ENCODE measurements at regions not wholly inside any gene's neighbourhood (a gene's known extent, or its start where the extent isn't known, plus 50 kb on each side); places are given as distances from the start of the nearest gene placed in this dataset.

DNA sequence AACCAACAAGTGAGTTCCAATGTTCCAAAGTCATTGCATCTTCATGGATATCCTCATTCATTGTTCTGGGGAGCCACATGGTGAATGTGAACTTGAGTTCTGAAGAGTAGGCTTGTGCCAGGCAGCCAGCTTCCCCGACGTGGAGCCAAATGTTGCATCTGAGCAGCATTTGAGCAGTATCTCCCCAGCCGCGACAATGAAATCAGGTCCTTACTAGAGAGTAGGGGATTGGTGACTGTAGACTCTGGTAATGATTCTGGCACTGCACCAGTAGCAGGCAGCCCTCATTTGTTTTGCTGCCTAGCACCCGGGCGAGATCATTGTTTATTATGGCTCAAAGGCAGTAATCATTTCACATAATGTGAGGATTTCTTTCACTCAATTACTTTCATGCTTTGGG, 451.4 kb upstream of the C9orf72 start:
- no peak for DNase-seq (ENCODE audit: low spot score)

DNA sequence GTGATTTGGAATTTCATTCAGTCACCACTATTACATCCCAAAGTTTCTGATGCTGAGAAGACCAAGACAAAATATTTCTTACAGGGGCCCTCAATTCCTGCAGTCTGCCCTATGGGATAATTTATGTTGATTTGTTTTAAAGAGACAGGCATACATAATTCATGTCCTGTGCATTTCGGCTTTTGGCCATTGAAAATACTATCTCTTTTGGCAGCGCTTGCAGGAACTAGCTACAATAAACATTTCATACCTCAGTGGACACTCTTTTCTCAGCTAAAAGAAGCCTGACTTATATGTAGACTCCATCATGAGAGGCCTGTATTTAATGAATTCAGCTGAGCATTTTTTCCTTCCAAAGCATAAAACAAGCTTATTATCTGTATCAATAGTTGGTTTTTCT, 451.9 kb upstream of the C9orf72 start:
- no peak for DNase-seq (ENCODE audit: low spot score)

GRCh38 chr9:28031521-28032267, 458.4 kb upstream of the C9orf72 start:
- DNase-seq (ENCODE audit: low spot score): no peak

DNA sequence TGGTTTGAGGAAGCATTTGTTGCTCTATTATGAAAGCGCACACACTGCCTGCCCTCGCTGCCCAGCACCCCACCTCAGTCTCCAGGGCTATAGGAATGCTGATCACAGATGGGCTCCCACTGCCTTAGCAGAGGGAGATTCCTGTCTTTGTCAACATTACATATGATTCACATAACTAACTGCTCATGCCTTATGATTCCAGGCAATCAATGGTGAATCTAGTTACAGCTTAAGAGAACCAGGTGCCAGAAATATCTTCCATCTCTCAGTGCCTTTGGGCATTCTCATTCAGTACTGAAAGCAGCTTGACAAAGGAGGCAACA, 458.9 kb upstream of the C9orf72 start:
- DNase-seq (ENCODE audit: low spot score): no peak

- no peak for DNase-seq (ENCODE audit: low spot score)
These were observed 461.0 kb upstream of the C9orf72 start for GRCh38 chr9:28034242-28034641.

DNA sequence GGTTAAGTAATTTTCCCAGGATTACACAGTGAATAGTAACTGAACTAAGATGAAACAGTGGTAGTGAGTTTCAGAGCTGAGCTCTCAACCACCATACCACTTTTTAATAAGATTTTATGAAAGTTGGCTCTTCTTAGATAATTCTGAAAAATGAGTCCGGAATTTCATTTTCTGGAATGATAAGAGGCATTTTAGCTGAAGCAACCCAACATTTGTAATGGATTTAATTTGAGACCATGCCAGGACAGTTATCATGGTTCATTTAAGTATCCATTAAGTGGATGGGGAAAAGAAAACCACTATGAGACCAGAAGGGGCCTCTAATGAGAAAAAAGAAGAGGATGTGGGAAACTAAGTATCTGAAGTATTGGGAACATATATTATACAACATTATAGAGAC, 464.7 kb upstream of the C9orf72 start:
- DNase-seq (ENCODE audit: low spot score): no peak

DNA sequence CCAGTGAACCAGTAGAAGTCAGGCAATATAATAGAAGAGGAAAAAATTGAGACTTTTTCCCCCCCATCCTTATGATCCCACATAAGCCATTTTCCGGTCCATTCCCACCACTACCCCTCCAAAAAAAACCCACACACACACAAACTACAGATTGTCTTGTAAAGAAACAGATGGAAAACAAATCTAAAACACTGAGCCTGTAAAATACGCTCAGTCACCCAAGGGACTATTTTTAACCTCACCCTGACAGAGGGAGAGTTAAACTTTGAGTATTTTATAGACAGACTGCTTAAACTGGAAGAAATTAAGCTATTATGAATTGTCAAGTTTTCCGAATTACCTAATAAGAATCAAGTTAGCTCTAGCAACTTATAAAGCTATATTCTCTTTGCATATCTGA, 471.8 kb upstream of the C9orf72 start:
- DNase-seq (ENCODE audit: low spot score): no peak

- no peak for DNase-seq (ENCODE audit: low spot score)
These were observed 476.8 kb upstream of the C9orf72 start for GRCh38 chr9:28050046-28050445.

GRCh38 chr9:28050941-28051340, 477.7 kb upstream of the C9orf72 start:
- no peak for DNase-seq (ENCODE audit: low spot score)

DNA sequence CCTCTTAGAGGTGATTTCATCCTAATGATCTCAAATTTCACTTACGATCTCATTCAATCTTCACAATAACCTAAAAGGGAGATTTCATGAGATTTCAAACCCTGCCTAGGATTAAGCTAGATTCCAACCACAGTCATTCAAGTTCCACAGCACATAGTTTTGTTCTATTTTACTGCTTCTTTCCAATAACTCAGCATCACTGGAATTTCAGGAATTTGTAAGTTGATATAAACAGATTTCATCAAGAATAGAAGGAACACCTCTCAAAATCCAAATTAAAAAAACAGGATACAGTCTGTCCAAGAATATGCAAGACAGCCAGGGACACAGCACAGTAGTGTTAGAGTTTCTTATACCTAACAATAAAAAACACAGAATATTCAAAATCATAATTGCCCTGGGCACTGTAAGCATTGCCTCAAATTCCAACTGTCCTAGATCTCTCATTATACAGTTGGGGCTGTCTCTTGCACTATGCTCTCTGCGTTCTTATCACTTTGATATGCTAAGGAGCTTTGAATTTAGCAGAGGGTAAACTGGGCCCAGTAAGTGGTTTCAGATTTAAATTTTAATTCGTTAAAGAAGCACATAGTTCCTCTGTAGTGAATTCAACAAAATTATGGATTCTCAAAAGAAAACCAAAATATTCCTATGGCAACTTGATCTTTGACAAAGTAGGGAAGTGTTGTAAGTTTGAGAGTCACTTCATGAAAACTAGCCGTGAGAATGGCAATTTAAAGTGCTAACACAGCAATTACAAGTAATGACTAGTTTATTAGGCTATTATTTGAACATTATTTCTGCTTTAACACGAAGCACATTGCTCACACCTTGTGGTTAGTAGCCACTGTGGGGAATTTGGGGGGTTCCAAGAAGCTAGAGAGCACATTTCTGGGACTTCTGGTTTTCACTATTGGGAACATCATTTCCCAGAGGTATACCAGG, 478.6 kb upstream of the C9orf72 start:
- no peak for DNase-seq (ENCODE audit: low spot score)

GRCh38 chr9:28053096-28053777, 480.0 kb upstream of the C9orf72 start:
- no peak for DNase-seq (ENCODE audit: low spot score)

DNA sequence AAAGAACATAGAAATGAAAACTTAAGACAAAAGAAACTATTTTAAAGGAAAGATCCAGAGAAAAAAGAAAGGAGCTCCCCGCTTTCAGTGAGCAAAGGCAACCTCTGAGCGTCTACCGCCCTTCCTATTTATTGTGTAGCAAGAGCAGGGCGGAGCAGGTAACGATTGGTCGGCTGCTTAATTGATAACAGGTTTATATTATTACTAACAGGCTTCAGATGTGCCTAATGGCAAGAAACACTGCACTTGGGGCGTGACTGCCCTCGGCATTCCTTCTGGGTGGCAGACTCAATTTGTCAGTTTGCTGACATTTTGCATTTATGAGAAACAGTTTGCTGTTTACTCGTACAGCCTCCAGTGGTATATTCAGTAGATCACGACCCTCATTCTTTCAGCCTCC, 482.7 kb upstream of the C9orf72 start:
- DNase-seq (ENCODE audit: low spot score): no peak

DNA sequence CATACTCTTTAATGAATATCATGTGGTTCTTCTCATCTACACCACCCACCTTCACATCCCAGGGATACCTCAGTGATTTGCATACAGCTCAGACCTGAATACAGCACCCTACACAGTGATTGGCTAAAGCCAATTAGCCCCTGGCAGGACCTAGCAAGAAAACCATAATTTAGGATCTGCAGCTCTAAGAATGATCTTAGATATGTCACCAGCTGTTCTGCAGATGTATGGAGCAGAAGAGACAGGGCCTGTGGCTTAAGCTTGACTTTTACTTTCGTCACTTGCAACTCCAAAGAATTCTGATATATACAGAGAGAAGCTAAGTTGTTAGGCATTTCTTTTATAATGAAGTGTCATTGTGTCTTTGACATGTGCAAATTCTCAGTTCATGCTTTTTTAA, 483.2 kb upstream of the C9orf72 start:
- DNase-seq (ENCODE audit: low spot score): no peak

- DNase-seq (ENCODE audit: low spot score): no peak
These were observed 485.9 kb upstream of the C9orf72 start for GRCh38 chr9:28059192-28059591.

DNA sequence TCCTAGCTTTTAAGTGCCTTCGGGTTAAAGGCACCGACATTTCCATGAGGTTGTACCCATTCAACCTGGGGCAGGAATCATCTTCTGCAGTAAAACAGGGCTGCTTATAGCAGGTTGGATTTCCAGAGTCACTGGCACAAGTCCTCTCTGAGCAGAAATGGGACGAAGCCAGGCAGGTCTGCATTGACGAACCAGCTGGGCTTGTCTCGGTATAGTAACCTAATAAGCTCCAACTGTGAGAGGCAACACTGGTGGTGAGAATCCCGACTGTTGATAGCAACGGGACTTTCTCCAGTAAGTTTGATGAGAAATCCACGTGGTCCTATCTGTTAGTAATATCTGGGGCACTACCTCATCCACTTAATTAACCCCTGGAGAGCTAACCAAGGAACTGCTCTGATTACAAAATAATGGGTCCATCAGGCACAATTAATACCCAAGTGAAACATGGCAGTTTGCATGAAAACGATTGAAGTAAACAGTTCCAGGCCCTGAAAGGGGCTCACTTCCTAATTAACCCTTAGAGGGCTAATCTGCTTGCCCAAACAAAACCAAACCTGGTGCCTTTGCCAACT, 491.0 kb upstream of the C9orf72 start:
- DNase-seq (ENCODE audit: low spot score): no peak

DNA sequence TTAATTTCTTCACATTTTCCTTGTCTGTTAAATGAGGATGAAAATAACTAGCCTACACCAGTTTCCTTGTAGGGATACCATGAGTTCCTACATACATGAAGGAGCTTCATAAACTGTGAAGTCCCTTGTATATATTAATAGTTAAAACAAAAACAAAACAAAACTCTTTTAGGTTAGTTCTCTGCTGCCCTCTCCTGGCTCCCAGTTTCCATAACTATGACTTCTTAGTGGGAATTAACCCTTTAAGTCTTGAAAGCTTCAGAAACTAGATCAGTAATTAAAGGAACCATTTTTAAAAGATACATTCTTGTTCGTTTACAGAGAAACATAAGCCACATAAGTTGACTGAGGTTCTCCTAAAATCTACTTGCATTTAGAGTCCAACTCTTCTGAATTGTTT, 500.0 kb upstream of the C9orf72 start:
- DNase-seq (ENCODE audit: low spot score): peak; percentile 36

DNA sequence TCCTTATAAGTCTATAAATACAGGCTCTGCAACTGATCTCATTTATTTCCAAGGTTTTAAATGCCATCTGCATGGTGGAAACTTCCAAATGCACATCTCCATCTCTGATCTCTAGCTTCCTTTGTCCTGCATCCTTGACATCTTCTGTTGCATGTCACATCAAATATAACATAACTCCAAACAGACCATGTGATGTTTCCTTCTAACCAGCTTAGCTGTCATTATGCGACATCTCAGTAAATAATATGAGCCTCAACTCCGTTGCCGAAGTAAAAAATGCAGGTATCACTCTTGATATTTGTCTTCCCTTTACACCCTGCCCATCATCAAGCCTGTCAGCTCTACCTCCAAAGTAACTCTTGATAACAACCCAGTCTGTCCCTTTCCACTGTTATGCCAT, 506.4 kb upstream of the C9orf72 start:
- no peak for DNase-seq (ENCODE audit: low spot score)

DNA sequence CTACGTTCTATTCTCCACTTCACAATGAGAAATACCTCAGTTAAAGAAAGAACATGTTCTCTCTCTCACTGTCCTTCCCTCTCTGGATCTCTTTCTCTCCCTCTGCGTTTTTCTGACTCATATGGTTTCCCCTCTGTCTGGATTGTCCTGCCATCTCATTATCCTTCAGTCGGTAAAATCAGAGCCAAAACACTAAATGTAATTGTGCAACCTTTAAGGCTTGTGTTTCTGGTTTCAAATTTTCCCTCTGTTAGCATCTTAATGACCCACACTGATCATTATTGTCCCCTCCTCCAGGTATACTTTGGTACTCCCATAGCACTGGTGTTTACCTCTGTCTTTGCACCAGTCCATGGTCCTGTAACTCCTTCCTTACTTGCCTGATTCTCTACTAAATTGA, 509.4 kb upstream of the C9orf72 start:
- no peak for DNase-seq (ENCODE audit: low spot score)

- DNase-seq (ENCODE audit: low spot score): no peak
These were observed 513.6 kb upstream of the C9orf72 start for GRCh38 chr9:28086881-28087280.

GRCh38 chr9:28092981-28093936, 520.0 kb upstream of the C9orf72 start:
- DNase-seq (ENCODE audit: low spot score): no peak

- DNase-seq (ENCODE audit: low spot score): no peak
These were observed 528.2 kb upstream of the C9orf72 start for GRCh38 chr9:28101509-28101908.
